ENCODE measurements at regions not wholly inside any gene's neighbourhood (a gene's known extent, or its start where the extent isn't known, plus 50 kb on each side); places are given as distances from the start of the nearest gene placed in this dataset.

- Histone ChIP-seq H3K36me3 (ENCODE audit: control insufficient read depth, insufficient read depth, low read length) (no peaks in the 10 kb centered on the region), H3K9ac (ENCODE audit: extremely low read depth, low read length, poor library complexity, severe bottlenecking) (no peak overlapping the region), H3K27me3 (ENCODE audit: control insufficient read depth, insufficient read depth, low read length, poor library complexity, severe bottlenecking) (no peaks in the 10 kb centered on the region), H3K27ac (ENCODE audit: low read depth, low read length) (no peak overlapping the region), H3K4me1 (ENCODE audit: control insufficient read depth, insufficient read depth, low read length) (no peaks in the 10 kb centered on the region), H3K4me3 (ENCODE audit: low read length) (no peak overlapping the region), H3K9me3 (ENCODE audit: control insufficient read depth, low read length) (no peaks in the 10 kb centered on the region)
- H3K4me3 Mint-ChIP-seq: no peak overlapping the region
- 83 to 90% methylated on average over 1 of the region's 1 CpG for WGBS, 2 experiments (ENCODE audit: insufficient coverage in 1 of 2, insufficient read length in 1 of 2)
- H3K27me3 Mint-ChIP-seq (ENCODE audit: insufficient read depth): no peaks in the 10 kb centered on the region
- H3K9me3 Mint-ChIP-seq: no peaks in the 10 kb centered on the region
- H3K27ac Mint-ChIP-seq: no peak overlapping the region
- DNase-seq: no peak
- no peaks in the 10 kb centered on the region for H3K4me1 Mint-ChIP-seq
- TF ChIP-seq CTCF (conservative IDR thresholded peaks at IDR 0.05): no peak
- no peaks in the 10 kb centered on the region for H3K36me3 Mint-ChIP-seq (ENCODE audit: low read depth)
Measured at GRCh38 chr15:87522997-87523396, 733.5 kb downstream of the NTRK3 start.

DNA sequence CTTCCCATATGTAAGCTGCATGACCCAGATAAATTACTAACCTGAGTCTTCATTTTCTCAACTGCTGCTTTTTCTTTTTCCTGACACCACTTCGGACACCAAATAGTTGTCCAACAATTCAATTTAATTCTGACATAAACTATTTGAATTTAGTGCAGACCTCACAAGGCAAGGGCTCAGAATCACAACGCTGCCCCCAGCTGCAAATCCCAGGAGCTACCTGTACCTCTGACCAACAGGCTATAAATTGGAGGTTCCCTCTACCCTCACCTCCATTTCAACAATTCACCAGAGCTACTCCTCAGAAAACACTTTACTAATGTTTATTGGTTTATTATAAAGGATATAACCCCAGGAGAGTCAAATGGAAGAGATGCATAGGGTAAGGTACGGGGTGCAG lies 737.6 kb downstream of the NTRK3 start:
- Histone ChIP-seq H3K27ac (ENCODE audit: low read depth, low read length) (no peak overlapping the region), H3K4me1 (ENCODE audit: control insufficient read depth, insufficient read depth, low read length) (no peaks in the 10 kb centered on the region), H3K36me3 (ENCODE audit: control insufficient read depth, insufficient read depth, low read length) (no peaks in the 10 kb centered on the region), H3K9me3 (ENCODE audit: control insufficient read depth, low read length) (no peaks in the 10 kb centered on the region), H3K9ac (ENCODE audit: extremely low read depth, low read length, poor library complexity, severe bottlenecking) (no peak overlapping the region), H3K4me3 (ENCODE audit: low read length) (no peak overlapping the region), H3K27me3 (ENCODE audit: control insufficient read depth, insufficient read depth, low read length, poor library complexity, severe bottlenecking) (no peaks in the 10 kb centered on the region)
- Mint-ChIP-seq H3K4me1 (no peaks in the 10 kb centered on the region), H3K4me3 (no peak overlapping the region), H3K36me3 (ENCODE audit: low read depth) (no peaks in the 10 kb centered on the region), H3K9me3 (no peaks in the 10 kb centered on the region), H3K27me3 (ENCODE audit: insufficient read depth) (no peaks in the 10 kb centered on the region), H3K27ac (no peak overlapping the region)
- DNase-seq: no peak
- TF ChIP-seq CTCF (conservative IDR thresholded peaks at IDR 0.05): peak; percentile 56
- 89 to 94% methylated on average over 1 to 3 of the region's 3 CpGs for WGBS, 2 experiments (ENCODE audit: insufficient coverage in 1 of 2, insufficient read length in 1 of 2)

- Mint-ChIP-seq H3K27ac (no peak overlapping the region), H3K4me3 (no peak overlapping the region), H3K36me3 (ENCODE audit: low read depth) (no peaks in the 10 kb centered on the region), H3K9me3 (peaks cover 6% of the 10 kb centered on the region), H3K27me3 (ENCODE audit: insufficient read depth) (no peaks in the 10 kb centered on the region), H3K4me1 (no peaks in the 10 kb centered on the region)
- H3K27me3 ChIP-seq (ENCODE audit: control insufficient read depth, insufficient read depth, low read length, poor library complexity, severe bottlenecking): no peaks in the 10 kb centered on the region
- H3K9me3 ChIP-seq (ENCODE audit: control insufficient read depth, low read length): no peaks in the 10 kb centered on the region
- no peaks in the 10 kb centered on the region for H3K36me3 ChIP-seq (ENCODE audit: control insufficient read depth, insufficient read depth, low read length)
- H3K4me3 ChIP-seq (ENCODE audit: low read length): no peak overlapping the region
- 84% methylated on average over 2 of the region's 2 CpGs; no CpG with 5 or more reads in 1 of the 2 experiments for WGBS, 2 experiments (ENCODE audit: insufficient coverage in 1 of 2, insufficient read length in 1 of 2)
- DNase-seq: no peak
- no peaks in the 10 kb centered on the region for H3K4me1 ChIP-seq (ENCODE audit: control insufficient read depth, insufficient read depth, low read length)
- H3K9ac ChIP-seq (ENCODE audit: extremely low read depth, low read length, poor library complexity, severe bottlenecking): no peak overlapping the region
- no peak for TF ChIP-seq CTCF (conservative IDR thresholded peaks at IDR 0.05)
- H3K27ac ChIP-seq (ENCODE audit: low read depth, low read length): no peak overlapping the region
Measured at GRCh38 chr15:87508086-87508485, 748.5 kb downstream of the NTRK3 start.

All from endodermal cell (in vitro differentiated cells).